ENCODE measurements at regions not wholly inside any gene's neighbourhood (a gene's known extent, or its start where the extent isn't known, plus 50 kb on each side); places are given as distances from the start of the nearest gene placed in this dataset.

DNA sequence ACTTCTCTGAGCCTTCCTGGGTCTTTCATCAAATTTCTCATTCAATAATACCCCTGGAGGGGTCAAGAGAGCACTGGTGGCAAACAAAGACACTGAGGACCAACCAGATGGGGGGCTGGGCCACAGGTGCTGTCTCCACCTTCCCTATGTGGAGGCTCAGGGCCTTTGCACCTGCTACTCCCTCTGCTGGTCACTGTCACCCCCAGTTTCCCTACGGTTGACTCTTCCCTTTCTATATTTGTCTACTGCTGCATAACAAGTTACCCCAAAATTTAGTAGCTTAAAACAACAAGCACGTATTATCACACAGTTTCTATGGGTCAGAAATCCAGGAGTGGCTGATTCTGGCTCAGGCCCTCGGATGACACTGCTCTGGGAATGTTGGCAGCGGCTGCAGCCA is 138.8 kb upstream of the RUNX3 start:
- DNase-seq (ENCODE audit: low read depth in 1 of 2, low spot score in 1 of 2) = no peak
- Histone ChIP-seq H3K27ac (no peak overlapping the region), H3K4me3 (no peak overlapping the region), H3K4me2 (no peak overlapping the region), H3K4me1 (peaks cover 3% of the 10 kb centered on the region; the same call in 2 of the 3 replicates), H3K9me3 (no peaks in the 10 kb centered on the region)
- TF ChIP-seq FOSB (CRISPR knock-in tag; IDR thresholded peaks at IDR 0.05) = no peak
- TF ChIP-seq ZFP36 (IDR thresholded peaks at IDR 0.05; ENCODE audit: borderline replicate concordance, partially characterized antibody) = no peak
- TF ChIP-seq, protein P1, sequence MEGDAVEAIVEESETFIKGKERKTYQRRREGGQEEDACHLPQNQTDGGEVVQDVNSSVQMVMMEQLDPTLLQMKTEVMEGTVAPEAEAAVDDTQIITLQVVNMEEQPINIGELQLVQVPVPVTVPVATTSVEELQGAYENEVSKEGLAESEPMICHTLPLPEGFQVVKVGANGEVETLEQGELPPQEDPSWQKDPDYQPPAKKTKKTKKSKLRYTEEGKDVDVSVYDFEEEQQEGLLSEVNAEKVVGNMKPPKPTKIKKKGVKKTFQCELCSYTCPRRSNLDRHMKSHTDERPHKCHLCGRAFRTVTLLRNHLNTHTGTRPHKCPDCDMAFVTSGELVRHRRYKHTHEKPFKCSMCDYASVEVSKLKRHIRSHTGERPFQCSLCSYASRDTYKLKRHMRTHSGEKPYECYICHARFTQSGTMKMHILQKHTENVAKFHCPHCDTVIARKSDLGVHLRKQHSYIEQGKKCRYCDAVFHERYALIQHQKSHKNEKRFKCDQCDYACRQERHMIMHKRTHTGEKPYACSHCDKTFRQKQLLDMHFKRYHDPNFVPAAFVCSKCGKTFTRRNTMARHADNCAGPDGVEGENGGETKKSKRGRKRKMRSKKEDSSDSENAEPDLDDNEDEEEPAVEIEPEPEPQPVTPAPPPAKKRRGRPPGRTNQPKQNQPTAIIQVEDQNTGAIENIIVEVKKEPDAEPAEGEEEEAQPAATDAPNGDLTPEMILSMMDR (IDR thresholded peaks at IDR 0.05) = no peak
- TF ChIP-seq HOXA7 (CRISPR knock-in tag; IDR thresholded peaks at IDR 0.05) = no peak
- no peak for TF ChIP-seq RNF2 (IDR thresholded peaks at IDR 0.05; ENCODE audit: borderline replicate concordance, low read depth)
- TF ChIP-seq NPAS2 (CRISPR knock-in tag; IDR thresholded peaks at IDR 0.05; ENCODE audit: borderline replicate concordance) = no peak
- WGBS (ENCODE audit: missing lambda C conversion rate) = 79% methylated on average over 4 of the region's 4 CpGs
- ChIA-PET POLR2A (no interaction called here), CTCF (interaction anchor here (0.6 to 1.5 kb wide), 3 partner anchors 13 to 36 kb away, joined by 3 to 4 read pairs (median 3); no protein-coding TSS in a partner anchor)
- no peak for ATAC-seq
- FAIRE-seq = no peak

DNA sequence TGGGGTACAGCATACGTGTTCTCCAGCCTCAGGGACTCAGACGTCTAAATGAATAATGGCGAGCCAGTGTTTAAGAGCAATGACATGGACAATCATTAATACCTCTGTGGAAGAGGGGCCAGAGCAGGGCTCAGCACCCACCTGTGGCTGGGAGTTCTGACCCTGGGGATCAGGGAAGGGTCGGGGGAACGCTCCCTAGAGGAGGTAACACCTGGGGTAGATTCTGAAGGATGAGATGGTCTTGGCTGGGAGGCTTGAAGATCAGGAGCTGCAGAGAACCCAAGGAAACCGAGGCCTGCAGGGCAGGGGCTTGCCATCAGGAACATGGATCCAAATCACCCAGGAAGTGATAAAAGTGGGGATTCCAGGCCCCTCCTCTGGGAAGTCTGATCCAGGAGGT is 138.2 kb upstream of the RUNX3 start:
- FAIRE-seq (no peak), DNase-seq (ENCODE audit: low read depth in 1 of 2, low spot score in 1 of 2) (no peak), ATAC-seq (no peak)
- H3K4me1 ChIP-seq = peaks cover 6% of the 10 kb centered on the region; the same call in 2 of the 3 replicates
- H3K9me3 ChIP-seq = no peaks in the 10 kb centered on the region
- TF ChIP-seq, protein P2, sequence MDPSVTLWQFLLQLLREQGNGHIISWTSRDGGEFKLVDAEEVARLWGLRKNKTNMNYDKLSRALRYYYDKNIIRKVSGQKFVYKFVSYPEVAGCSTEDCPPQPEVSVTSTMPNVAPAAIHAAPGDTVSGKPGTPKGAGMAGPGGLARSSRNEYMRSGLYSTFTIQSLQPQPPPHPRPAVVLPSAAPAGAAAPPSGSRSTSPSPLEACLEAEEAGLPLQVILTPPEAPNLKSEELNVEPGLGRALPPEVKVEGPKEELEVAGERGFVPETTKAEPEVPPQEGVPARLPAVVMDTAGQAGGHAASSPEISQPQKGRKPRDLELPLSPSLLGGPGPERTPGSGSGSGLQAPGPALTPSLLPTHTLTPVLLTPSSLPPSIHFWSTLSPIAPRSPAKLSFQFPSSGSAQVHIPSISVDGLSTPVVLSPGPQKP (IDR thresholded peaks at IDR 0.05; ENCODE audit: low read depth, low read length) = no peak
- no peak for TF ChIP-seq MYC (IDR thresholded peaks at IDR 0.05; ENCODE audit: borderline replicate concordance, low read length)
- no peak overlapping the region for H3K4me2 ChIP-seq
- CTCF ChIA-PET = no interaction called here
- H3K27ac ChIP-seq = no peak overlapping the region
- no peak overlapping the region for H3K4me3 ChIP-seq
- 87% methylated on average over 6 of the region's 6 CpGs for WGBS (ENCODE audit: missing lambda C conversion rate)
- POLR2A ChIA-PET = no interaction called here

DNA sequence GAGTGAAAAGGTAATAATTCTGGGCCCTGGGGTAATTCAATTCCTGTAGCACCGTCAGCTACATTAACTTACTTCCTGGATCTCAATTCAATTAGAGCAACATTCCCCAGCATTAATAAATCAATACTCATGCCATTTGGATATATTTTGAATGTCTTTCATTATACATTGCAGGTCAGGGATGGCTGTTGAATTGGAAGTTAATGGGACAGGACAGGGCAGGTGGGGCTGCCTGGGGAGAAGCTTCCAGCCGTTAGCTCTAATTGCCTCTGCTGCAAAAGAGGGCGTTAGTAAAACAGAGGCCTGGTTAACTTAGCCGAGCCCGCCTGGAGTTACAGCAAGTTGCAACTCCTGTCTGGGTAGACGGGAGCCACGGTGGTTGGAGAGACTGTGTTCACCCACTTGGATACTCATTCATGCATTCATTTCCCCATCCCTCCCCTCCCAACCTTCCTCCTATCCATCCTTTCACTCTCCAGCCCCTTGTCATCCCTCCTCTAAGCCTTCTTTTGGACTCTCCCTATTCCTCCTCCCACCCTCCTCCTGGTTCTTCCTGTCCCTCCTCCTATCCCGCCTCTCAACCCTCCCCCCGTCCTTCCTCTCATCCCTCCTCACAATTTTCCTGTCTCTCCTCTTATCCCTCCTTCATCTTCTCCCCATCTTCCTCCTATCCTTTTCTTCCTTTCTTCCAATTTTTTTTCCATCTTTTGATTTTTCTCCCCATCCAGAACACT is 137.6 kb upstream of the RUNX3 start:
- Histone ChIP-seq H3K27ac (no peak overlapping the region), H3K4me3 (no peak overlapping the region), H3K4me2 (no peak overlapping the region), H3K4me1 (peaks cover 6% of the 10 kb centered on the region; the same call in 2 of the 3 replicates), H3K9me3 (no peaks in the 10 kb centered on the region)
- DNase-seq (ENCODE audit: low read depth in 1 of 2, low spot score in 1 of 2) (no peak), ATAC-seq (no peak), FAIRE-seq (no peak)
- TF ChIP-seq NPAS2 (CRISPR knock-in tag; IDR thresholded peaks at IDR 0.05; ENCODE audit: borderline replicate concordance) = no peak
- TF ChIP-seq, protein P3, sequence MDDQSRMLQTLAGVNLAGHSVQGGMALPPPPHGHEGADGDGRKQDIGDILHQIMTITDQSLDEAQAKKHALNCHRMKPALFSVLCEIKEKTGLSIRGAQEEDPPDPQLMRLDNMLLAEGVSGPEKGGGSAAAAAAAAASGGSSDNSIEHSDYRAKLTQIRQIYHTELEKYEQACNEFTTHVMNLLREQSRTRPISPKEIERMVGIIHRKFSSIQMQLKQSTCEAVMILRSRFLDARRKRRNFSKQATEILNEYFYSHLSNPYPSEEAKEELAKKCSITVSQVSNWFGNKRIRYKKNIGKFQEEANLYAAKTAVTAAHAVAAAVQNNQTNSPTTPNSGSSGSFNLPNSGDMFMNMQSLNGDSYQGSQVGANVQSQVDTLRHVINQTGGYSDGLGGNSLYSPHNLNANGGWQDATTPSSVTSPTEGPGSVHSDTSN (IDR thresholded peaks at IDR 0.05) = no peak
- no peak for TF ChIP-seq CBX8 (IDR thresholded peaks at IDR 0.05)
- no peak for TF ChIP-seq ZFP36 (IDR thresholded peaks at IDR 0.05; ENCODE audit: borderline replicate concordance, partially characterized antibody)
- TF ChIP-seq RNF2 (IDR thresholded peaks at IDR 0.05; ENCODE audit: borderline replicate concordance, low read depth) = no peak
- no peak for TF ChIP-seq TFCP2L1 (CRISPR knock-in tag; IDR thresholded peaks at IDR 0.05)
- TF ChIP-seq, protein P4, sequence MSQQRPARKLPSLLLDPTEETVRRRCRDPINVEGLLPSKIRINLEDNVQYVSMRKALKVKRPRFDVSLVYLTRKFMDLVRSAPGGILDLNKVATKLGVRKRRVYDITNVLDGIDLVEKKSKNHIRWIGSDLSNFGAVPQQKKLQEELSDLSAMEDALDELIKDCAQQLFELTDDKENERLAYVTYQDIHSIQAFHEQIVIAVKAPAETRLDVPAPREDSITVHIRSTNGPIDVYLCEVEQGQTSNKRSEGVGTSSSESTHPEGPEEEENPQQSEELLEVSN (IDR thresholded peaks at IDR 0.05; ENCODE audit: borderline replicate concordance, low read depth) = no peak
- TF ChIP-seq JUN (IDR thresholded peaks at IDR 0.05) = no peak
- no peak for TF ChIP-seq EHF (CRISPR knock-in tag; IDR thresholded peaks at IDR 0.05)
- no peak for TF ChIP-seq MAZ (IDR thresholded peaks at IDR 0.05; ENCODE audit: borderline replicate concordance, low read depth, low read length)
- CTCF ChIA-PET = interaction anchor here (1.1 kb wide), 1 partner anchor 138 kb away, joined by 3 read pairs; no protein-coding TSS in a partner anchor
- 92% methylated on average over 8 of the region's 9 CpGs for WGBS (ENCODE audit: missing lambda C conversion rate)
- POLR2A ChIA-PET = no interaction called here

All from A549 (cell line).